Calu3 (cell line): ENCODE measurements at regions not wholly inside any gene's neighbourhood (a gene's known extent, or its start where the extent isn't known, plus 50 kb on each side); places are given as distances from the start of the nearest gene placed in this dataset.

Source experiments
- BruUV-seq: library from RNA; stranded (reverse); fragments of 400-500 nt; replicated peaks from 2 replicates; lab custom pipeline; 2021; lab: Mats Ljungman, UMichigan
- CTCF ChIA-PET: fragments of 300-600 bp; sonication (Branson Sonifier 250); formaldehyde crosslinking; loops from one replicate; lab custom pipeline; 2022; ENCODE audit warnings: antibody characterized with exemption; lab: Charles Lee
- DNase-seq: peaks from one replicate; pipeline ENCODE4 v3.0.0; 2022
- H3K27ac Mint-ChIP-seq: one replicate; pipeline ENCODE4 v1.8.0; 2022; ENCODE audit warnings: mixed read lengths; ENCODE audit not compliant: unreplicated experiment
- H3K27me3 Mint-ChIP-seq: one replicate; pipeline ENCODE4 v1.8.0; 2022; ENCODE audit warnings: mixed read lengths; ENCODE audit not compliant: unreplicated experiment
- H3K36me3 Mint-ChIP-seq: one replicate; pipeline ENCODE4 v1.8.0; 2022; ENCODE audit warnings: mild to moderate bottlenecking, moderate library complexity, mixed read lengths; ENCODE audit not compliant: insufficient read depth, unreplicated experiment
- H3K4me1 Mint-ChIP-seq: one replicate; pipeline ENCODE4 v1.8.0; 2022; ENCODE audit warnings: mild to moderate bottlenecking, low read depth, mixed read lengths; ENCODE audit not compliant: unreplicated experiment
- H3K4me3 Mint-ChIP-seq: one replicate; pipeline ENCODE4 v1.8.0; 2022; ENCODE audit warnings: mild to moderate bottlenecking, low read depth, moderate library complexity, mixed read lengths; ENCODE audit not compliant: unreplicated experiment
- H3K9me3 Mint-ChIP-seq: one replicate; pipeline ENCODE4 v1.8.0; 2022; ENCODE audit warnings: low read depth, mixed read lengths; ENCODE audit not compliant: unreplicated experiment
- intact Hi-C: fragments of 100-400 bp; cut with micrococcal nuclease; formaldehyde crosslinking; loops from one replicate; pipeline ENCODE4 v1.10.0; 2022; ENCODE audit not compliant: unreplicated experiment
- TF ChIP-seq, protein P1 (sequence below): fragments of 200-600 bp; IDR thresholded peaks from one replicate; pipeline ENCODE4 v1.8.0; 2022; ENCODE audit warnings: antibody characterized with exemption; ENCODE audit not compliant: unreplicated experiment

- Mint-ChIP-seq H3K4me3 (no peak overlapping the region), H3K27ac (no peak overlapping the region), H3K36me3 (no peaks in the 10 kb centered on the region), H3K4me1 (no peaks in the 10 kb centered on the region), H3K27me3 (peaks cover 22% of the 10 kb centered on the region), H3K9me3 (peaks cover 3% of the 10 kb centered on the region)
- intact Hi-C loops: loop anchor here (5.0 to 10.0 kb wide), 5 partner anchors 77 to 1649 kb away; partner anchors contain the start of gene ID2
- TF ChIP-seq, protein P1, sequence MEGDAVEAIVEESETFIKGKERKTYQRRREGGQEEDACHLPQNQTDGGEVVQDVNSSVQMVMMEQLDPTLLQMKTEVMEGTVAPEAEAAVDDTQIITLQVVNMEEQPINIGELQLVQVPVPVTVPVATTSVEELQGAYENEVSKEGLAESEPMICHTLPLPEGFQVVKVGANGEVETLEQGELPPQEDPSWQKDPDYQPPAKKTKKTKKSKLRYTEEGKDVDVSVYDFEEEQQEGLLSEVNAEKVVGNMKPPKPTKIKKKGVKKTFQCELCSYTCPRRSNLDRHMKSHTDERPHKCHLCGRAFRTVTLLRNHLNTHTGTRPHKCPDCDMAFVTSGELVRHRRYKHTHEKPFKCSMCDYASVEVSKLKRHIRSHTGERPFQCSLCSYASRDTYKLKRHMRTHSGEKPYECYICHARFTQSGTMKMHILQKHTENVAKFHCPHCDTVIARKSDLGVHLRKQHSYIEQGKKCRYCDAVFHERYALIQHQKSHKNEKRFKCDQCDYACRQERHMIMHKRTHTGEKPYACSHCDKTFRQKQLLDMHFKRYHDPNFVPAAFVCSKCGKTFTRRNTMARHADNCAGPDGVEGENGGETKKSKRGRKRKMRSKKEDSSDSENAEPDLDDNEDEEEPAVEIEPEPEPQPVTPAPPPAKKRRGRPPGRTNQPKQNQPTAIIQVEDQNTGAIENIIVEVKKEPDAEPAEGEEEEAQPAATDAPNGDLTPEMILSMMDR: no peak
- no TSS peak for BruUV-seq
- no peak for DNase-seq
- CTCF ChIA-PET: interaction anchor here (1.4 kb wide), 1 partner anchor 11 kb away, joined by 3 read pairs; no protein-coding TSS in a partner anchor
These were observed 198.2 kb downstream of the RNF144A start for GRCh38 chr2:7115364-7115763.

DNA sequence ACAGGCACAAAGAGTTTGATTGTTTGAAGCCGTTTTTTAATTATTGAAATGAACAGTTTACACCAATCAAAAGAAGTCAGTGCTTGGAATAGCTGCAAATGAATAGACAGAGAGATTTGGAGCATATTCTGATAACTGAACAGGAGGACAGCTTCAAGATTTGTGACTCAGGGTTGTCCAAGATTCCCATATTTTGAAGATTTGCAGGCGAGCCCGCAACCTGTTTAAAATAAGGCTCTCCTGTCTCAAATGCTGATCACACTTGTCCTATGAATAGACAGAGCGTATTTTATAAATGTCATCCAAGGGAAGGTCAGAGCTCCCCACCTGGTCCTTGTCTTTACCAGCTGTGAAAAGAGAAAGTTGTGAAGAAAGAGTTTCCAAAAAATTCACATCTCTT, 198.7 kb downstream of the RNF144A start:
- CTCF ChIA-PET: no interaction called here
- Mint-ChIP-seq H3K9me3 (peaks cover 3% of the 10 kb centered on the region), H3K36me3 (no peaks in the 10 kb centered on the region), H3K4me3 (no peak overlapping the region), H3K4me1 (no peaks in the 10 kb centered on the region), H3K27ac (no peak overlapping the region), H3K27me3 (peaks cover 22% of the 10 kb centered on the region)
- BruUV-seq: no TSS peak
- TF ChIP-seq, protein P1: no peak
- DNase-seq: no peak
- intact Hi-C loops: loop anchor here (5.0 to 10.0 kb wide), 5 partner anchors 76 to 1649 kb away; partner anchors contain the start of gene ID2

- CTCF ChIA-PET: no interaction called here
- BruUV-seq: no TSS peak
- DNase-seq: no peak
- Mint-ChIP-seq H3K4me3 (no peak overlapping the region), H3K27ac (no peak overlapping the region), H3K27me3 (peaks cover 22% of the 10 kb centered on the region), H3K9me3 (peaks cover 3% of the 10 kb centered on the region), H3K4me1 (no peaks in the 10 kb centered on the region), H3K36me3 (no peaks in the 10 kb centered on the region)
- TF ChIP-seq, protein P1: no peak
- intact Hi-C loops: loop anchor here (5.0 to 10.0 kb wide), 5 partner anchors 76 to 1648 kb away; partner anchors contain the start of gene ID2
These were observed 199.3 kb downstream of the RNF144A start for GRCh38 chr2:7116511-7116910.

DNA sequence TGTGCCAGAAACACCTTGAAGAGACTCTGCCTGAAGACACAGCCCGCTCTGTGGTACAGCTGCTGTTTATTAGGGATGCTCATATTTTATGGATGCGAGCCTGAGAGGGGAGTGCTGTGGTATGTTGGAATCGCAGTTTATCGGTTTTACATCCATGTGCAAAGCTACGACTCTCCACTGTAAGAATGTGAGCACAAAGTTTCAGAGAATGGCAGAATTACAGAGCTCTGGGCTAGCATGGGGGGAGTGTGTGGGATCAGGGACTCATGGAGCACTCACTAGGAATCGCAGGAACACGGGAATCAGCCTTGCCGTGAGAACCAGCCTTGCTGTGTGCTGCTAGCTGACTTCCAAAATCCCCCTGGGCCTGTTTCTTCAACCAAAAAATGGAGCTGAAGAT, 199.9 kb downstream of the RNF144A start:
- Mint-ChIP-seq H3K4me3 (no peak overlapping the region), H3K36me3 (no peaks in the 10 kb centered on the region), H3K27ac (no peak overlapping the region), H3K27me3 (peaks cover 22% of the 10 kb centered on the region), H3K4me1 (no peaks in the 10 kb centered on the region), H3K9me3 (peaks cover 3% of the 10 kb centered on the region)
- no TSS peak for BruUV-seq
- CTCF ChIA-PET: interaction anchor here (0.5 kb wide), 1 partner anchor 220 kb away, joined by 3 read pairs; no protein-coding TSS in a partner anchor
- TF ChIP-seq, protein P1: no peak
- no peak for DNase-seq
- intact Hi-C loops: loop anchor here (5.0 to 10.0 kb wide), 5 partner anchors 75 to 1648 kb away; partner anchors contain the start of gene ID2
